ENCODE measurements at regions not wholly inside any gene's neighbourhood (a gene's known extent, or its start where the extent isn't known, plus 50 kb on each side); places are given as distances from the start of the nearest gene placed in this dataset.
"Not testable (repeated sequence)": the region's sequence is repeated elsewhere in the genome, so short reads cannot be mapped to it uniquely, and the experiment has no call there.

- no peak for DNase-seq
These were observed 1588.1 kb upstream of the B3GALT2 start for GRCh38 chr1:194774535-194774934.

GRCh38 chr1:194755241-194755994 is 1569.0 kb upstream of the B3GALT2 start:
- peak; percentile 23 for DNase-seq

- not testable (repeated sequence) for DNase-seq
These were observed 1552.4 kb upstream of the B3GALT2 start for GRCh38 chr1:194738843-194739242.

- DNase-seq, result no peak
These were observed 1548.6 kb upstream of the B3GALT2 start for GRCh38 chr1:194734970-194735369.

GRCh38 chr1:194731025-194731424 is 1544.6 kb upstream of the B3GALT2 start:
- no peak for DNase-seq

GRCh38 chr1:194730304-194730703 is 1543.9 kb upstream of the B3GALT2 start:
- no peak for DNase-seq

GRCh38 chr1:194723067-194723466 is 1536.7 kb upstream of the B3GALT2 start:
- DNase-seq, result peak; percentile 33

GRCh38 chr1:194717941-194718340 is 1531.5 kb upstream of the B3GALT2 start:
- peak; percentile 13 for DNase-seq

- no peak for DNase-seq
These were observed 1530.9 kb upstream of the B3GALT2 start for GRCh38 chr1:194717334-194717733.

GRCh38 chr1:194710671-194711070 is 1524.3 kb upstream of the B3GALT2 start:
- DNase-seq, result no peak

- DNase-seq, result peak; percentile 12
These were observed 1523.0 kb upstream of the B3GALT2 start for GRCh38 chr1:194709439-194709838.

- DNase-seq, result no peak
These were observed 1520.7 kb upstream of the B3GALT2 start for GRCh38 chr1:194707074-194707473.

GRCh38 chr1:194705123-194705854 is 1518.9 kb upstream of the B3GALT2 start:
- peak; percentile 20 for DNase-seq

- DNase-seq, result no peak
These were observed 1512.5 kb upstream of the B3GALT2 start for GRCh38 chr1:194698908-194699318.

- DNase-seq, result no peak
These were observed 1506.8 kb upstream of the B3GALT2 start for GRCh38 chr1:194693244-194693643.

- peak; percentile 56 for DNase-seq
These were observed 1498.2 kb upstream of the B3GALT2 start for GRCh38 chr1:194684636-194685035.

- peak; percentile 75 for DNase-seq
These were observed 1471.7 kb upstream of the B3GALT2 start for GRCh38 chr1:194658090-194658439.

- DNase-seq, result no peak
These were observed 1468.5 kb upstream of the B3GALT2 start for GRCh38 chr1:194654956-194655355.

- no peak for DNase-seq
These were observed 1467.0 kb upstream of the B3GALT2 start for GRCh38 chr1:194653385-194653784.

- no peak for DNase-seq
These were observed 1460.7 kb upstream of the B3GALT2 start for GRCh38 chr1:194647118-194647517.

- DNase-seq, result no peak
These were observed 1458.1 kb upstream of the B3GALT2 start for GRCh38 chr1:194644528-194644927.

- no peak for DNase-seq
These were observed 1453.9 kb upstream of the B3GALT2 start for GRCh38 chr1:194640322-194640721.

GRCh38 chr1:194629011-194629410 is 1442.6 kb upstream of the B3GALT2 start:
- DNase-seq, result peak; percentile 37

GRCh38 chr1:194624833-194625232 is 1438.4 kb upstream of the B3GALT2 start:
- DNase-seq, result no peak

Data from EL (cell line).